ENCODE measurements at regions not wholly inside any gene's neighbourhood (a gene's known extent, or its start where the extent isn't known, plus 50 kb on each side); places are given as distances from the start of the nearest gene placed in this dataset.

- DNase-seq = no peak
These were observed 736.0 kb upstream of the GRM7 start for GRCh38 chr3:6124875-6125274.

GRCh38 chr3:6125520-6125919 is 735.4 kb upstream of the GRM7 start:
- DNase-seq = no peak

GRCh38 chr3:6132684-6133432 is 728.1 kb upstream of the GRM7 start:
- no peak for DNase-seq

GRCh38 chr3:6142707-6143106 is 718.2 kb upstream of the GRM7 start:
- no peak for DNase-seq

- no peak for DNase-seq
These were observed 713.0 kb upstream of the GRM7 start for GRCh38 chr3:6147883-6148282.

- DNase-seq = no peak
These were observed 705.1 kb upstream of the GRM7 start for GRCh38 chr3:6155650-6156338.

- no peak for DNase-seq
These were observed 695.0 kb upstream of the GRM7 start for GRCh38 chr3:6165951-6166350.

GRCh38 chr3:6168256-6168655 is 692.7 kb upstream of the GRM7 start:
- no peak for DNase-seq

GRCh38 chr3:6172871-6173642 is 687.9 kb upstream of the GRM7 start:
- DNase-seq = no peak

- no peak for DNase-seq
These were observed 683.5 kb upstream of the GRM7 start for GRCh38 chr3:6177417-6177816.

- no peak for DNase-seq
These were observed 681.2 kb upstream of the GRM7 start for GRCh38 chr3:6179761-6180160.

- no peak for DNase-seq
These were observed 680.7 kb upstream of the GRM7 start for GRCh38 chr3:6180171-6180570.

- DNase-seq = no peak
These were observed 678.4 kb upstream of the GRM7 start for GRCh38 chr3:6182476-6182875.

- DNase-seq = no peak
These were observed 678.0 kb upstream of the GRM7 start for GRCh38 chr3:6182909-6183308.

- DNase-seq = no peak
These were observed 671.5 kb upstream of the GRM7 start for GRCh38 chr3:6189384-6189783.

GRCh38 chr3:6204891-6205290 is 656.0 kb upstream of the GRM7 start:
- DNase-seq = no peak

- no peak for DNase-seq
These were observed 644.5 kb upstream of the GRM7 start for GRCh38 chr3:6216135-6217026.

GRCh38 chr3:6220447-6220846 is 640.5 kb upstream of the GRM7 start:
- no peak for DNase-seq

- no peak for DNase-seq
These were observed 638.8 kb upstream of the GRM7 start for GRCh38 chr3:6222069-6222468.

GRCh38 chr3:6223572-6223971 is 637.3 kb upstream of the GRM7 start:
- no peak for DNase-seq

GRCh38 chr3:6228958-6229683 is 631.8 kb upstream of the GRM7 start:
- no peak for DNase-seq

GRCh38 chr3:6229778-6230410 is 631.0 kb upstream of the GRM7 start:
- DNase-seq = no peak
